ENCODE measurements at regions not wholly inside any gene's neighbourhood (a gene's known extent, or its start where the extent isn't known, plus 50 kb on each side); places are given as distances from the start of the nearest gene placed in this dataset.
"Not testable (repeated sequence)": the region's sequence is repeated elsewhere in the genome, so short reads cannot be mapped to it uniquely, and the experiment has no call there.

DNA sequence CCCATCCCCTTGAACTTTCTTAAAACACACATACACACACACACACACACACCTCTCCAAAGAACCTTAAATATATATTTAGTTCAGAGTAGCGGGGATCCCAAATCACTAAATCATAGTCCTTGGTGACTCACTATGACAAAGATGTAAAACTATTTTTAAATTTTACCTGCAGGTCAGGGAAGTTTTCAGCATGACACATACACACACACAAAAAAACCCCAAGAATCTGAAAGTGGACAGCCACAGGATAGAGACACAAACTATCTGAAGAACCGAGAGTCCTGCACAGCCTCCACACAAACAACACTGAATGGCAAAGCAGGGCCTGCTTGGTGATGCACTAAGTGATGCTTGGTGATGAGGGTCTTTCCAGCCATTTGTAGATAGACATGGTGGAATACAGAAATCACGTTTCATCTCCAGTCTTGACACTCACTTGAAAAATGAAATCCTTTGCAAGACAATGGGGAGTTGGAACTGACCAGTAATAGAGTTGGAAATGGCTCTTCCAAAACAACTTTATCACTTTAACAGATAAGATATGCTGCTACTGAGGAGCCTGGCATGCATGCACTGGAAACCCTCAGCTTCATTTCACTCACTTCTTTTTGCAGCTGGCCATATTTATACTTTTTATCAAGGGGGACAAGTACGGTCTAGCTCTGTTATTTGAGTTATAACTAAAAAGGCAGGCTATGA is 307.3 kb downstream of the RAPGEF2 start:
- no peak for DNase-seq (ENCODE audit: low read depth in 4 of 4, low spot score in 1 of 4)

DNA sequence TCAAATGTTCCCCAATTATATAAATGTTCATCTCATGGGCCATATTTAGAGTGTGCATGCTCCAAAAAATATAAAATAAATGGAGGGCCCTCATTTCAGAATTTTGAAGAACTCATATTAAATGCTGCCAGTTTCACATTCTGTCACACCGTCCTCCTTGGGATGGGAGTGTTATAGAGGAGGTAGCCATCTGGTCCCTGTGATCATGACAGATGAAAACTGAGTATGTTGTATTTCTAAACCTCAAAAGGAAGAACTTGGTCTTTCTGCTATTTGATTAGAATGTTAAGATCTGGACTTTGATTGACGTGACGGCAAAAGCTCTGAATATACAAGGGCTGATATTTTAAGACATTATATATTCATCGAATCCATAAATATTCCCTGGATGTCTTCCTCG is 308.0 kb downstream of the RAPGEF2 start:
- DNase-seq (ENCODE audit: low read depth in 4 of 4, low spot score in 1 of 4): no peak

DNA sequence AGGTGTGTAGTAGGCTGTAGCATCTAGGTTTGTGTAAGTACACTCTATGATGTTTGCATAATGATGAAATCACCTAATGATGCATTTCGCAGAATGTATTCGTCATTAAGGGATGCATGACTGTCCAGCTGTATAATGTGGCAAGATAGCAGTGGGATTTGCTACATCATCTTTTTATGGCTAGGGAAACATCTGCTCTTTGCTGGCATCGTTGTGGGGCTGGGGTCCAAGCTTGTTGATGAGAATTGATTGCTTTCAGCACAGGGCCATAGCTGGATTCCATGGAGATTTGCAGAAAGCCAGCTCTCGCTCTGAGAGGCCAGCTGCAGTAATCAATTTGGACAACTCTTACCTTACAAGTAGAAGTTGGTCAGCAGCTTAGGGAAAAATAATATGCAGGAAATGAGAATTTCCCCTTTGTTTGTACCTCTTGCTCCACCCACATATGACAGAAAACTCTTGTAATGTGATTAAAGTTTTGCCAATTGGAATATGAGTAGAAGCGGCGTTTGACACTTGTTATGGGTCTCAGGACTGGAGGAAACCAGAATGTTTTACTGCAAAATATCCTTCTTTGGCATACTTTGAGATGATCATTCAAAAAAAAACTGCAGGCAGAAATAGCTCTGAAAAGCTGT is 310.5 kb downstream of the RAPGEF2 start:
- DNase-seq (ENCODE audit: low read depth in 4 of 4, low spot score in 1 of 4): no peak

DNA sequence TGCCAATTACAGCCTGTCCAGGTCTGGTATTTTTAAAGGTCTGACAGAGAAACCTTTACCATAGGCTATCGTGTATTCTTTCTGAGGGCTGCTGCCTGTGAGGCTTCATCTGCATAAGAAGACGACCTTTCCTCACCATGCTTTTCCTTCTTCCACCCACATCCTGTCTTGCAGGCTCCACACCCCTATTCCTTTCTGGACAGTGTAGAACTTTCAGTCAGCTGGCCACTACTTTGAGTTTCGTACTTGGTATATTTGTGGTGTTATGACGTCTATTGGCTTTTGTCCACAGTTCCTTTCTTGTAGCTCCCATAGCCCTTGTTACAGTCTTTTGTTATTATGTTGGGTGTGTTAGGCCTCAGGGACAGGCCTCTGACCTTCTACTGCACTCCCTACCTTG is 311.4 kb downstream of the RAPGEF2 start:
- DNase-seq (ENCODE audit: low read depth in 4 of 4, low spot score in 1 of 4): no peak

DNA sequence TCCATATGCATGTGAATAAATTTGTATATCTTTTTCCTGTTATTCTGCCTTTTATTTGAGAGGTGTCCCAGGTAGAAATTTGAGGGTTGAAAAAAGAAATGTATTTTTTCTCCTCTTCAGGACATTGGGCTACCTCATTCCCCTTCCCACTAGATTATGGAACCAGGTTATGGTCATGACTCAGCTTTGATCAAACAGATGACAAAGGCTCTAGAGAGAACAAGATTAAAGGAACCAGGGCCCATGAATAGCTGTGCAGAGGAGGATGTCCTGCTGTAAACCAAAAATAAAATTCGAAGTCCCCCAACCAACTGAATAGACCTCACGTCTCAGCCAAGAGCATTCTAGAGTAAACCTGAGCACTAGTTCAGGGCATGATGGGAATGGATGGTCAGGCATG is 313.2 kb downstream of the RAPGEF2 start:
- DNase-seq (ENCODE audit: low read depth in 4 of 4, low spot score in 1 of 4): no peak

DNA sequence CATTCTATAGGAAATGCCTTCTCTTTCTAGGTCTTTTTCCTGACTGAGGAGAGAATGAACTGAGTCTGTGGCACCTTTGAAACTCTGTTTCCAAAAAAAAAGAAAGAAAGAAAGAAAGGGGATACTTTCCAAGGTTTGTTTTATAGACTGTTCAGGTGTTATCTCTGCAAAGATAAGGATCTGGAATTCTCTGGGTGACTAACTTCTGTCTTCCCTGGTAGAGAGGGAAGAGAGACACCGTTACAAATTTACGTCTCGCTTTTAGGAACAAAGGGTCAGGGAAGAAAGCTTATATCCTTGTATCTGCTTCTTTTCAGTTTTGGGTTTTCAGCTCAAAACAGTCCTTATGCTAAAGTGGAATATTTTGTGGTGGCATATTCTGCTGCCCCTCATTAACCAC is 314.1 kb downstream of the RAPGEF2 start:
- no peak for DNase-seq (ENCODE audit: low read depth in 4 of 4, low spot score in 1 of 4)

DNA sequence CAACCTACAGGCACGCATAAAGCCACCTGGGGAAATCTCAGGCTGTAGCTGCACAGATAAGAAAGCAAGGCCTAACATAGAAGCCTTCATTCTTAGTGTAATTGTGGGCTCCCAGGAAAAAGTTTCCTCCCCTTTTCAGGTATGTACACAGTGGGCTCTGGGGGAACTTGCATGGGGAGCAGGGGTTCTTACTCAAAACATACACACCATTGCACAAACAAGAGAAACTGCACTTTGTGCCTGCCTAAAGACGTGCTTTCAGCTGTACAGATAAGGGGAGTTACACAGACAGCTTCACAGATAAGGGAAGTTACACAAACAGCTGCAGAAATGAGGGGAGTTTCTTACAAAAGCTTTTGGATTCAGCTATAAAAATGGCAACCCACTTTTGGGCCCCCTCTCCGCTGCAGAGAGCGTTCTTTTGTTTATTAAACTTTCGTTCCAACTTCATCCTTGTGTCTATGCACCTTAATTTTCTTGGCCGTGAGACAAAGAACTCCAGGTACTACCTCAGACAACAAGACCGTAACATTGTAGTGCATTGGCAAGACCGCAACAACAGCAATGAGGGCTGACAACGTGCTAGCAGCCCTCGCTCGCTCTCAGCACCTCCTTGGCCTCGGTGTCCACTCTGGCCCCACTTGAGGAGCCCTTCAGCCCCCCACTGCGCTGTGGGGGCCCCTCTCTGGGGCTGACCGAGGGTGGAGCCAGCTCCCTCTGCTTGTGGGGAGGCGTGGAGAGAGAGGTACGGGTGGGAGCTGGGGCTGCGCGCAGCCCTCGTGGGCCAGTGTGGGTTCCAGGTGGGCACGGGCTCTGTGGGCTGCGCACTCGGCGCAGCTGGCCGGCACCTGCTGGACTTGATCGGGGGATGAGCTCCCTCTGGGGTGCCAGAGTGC is 317.5 kb downstream of the RAPGEF2 start:
- no peak for DNase-seq (ENCODE audit: low read depth in 4 of 4, low spot score in 1 of 4)

DNA sequence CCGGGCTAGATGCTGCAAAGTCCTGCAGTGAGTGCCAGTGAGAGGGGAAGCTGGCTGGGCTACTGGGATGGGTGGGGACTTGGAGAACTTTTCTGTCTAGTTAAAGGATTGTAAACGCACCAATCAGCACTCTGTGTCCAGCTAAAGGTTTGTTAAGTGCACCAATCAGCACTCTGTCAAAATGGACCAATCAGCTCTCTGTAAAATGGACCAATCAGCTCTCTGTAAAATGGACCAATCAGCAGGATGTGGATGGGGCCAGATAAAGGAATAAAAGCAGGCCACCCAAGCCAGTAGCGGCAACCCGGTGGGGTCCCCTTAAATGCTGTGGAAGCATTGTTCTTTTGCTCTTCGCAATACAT is 318.2 kb downstream of the RAPGEF2 start:
- DNase-seq (ENCODE audit: low read depth in 4 of 4, low spot score in 1 of 4): not testable (repeated sequence)

DNA sequence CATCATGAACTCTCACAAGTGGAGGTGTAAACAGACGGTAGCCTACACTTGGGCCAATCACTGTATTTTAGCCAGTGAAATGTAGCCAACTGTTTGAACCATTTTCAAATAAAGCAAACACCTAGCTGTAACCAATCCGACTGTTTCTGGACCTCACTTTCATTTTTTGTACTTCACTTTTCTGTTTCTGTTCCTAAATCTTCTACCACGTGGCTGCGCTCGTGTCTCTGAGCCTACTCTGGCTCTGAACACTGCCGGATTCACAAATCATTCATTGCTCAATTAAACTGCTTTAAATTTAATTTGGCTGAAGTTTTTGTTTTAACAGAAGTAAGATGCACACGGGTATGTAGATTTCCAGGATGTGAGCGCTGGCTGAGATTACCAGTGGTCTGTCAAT is 319.1 kb downstream of the RAPGEF2 start:
- no peak for DNase-seq (ENCODE audit: low read depth in 4 of 4, low spot score in 1 of 4)

DNA sequence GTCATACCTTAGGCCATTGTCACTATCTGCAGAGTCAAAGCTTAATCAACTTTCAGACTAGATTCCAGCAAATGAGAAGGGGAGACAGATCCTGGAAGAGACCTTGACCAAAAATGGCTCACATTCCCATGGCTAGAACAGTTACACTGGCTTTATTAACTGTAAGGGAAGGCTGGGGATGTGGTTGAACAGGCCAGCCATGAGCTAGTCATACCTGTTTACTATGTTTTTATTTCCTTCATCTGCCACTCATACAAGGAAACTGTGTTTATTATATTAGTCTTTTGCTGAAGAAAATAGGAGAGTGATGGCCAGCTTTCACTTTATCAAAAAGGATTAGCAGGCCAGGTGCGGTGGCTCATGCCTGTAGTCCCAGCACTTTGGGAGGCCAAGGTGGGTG is 319.7 kb downstream of the RAPGEF2 start:
- DNase-seq (ENCODE audit: low read depth in 4 of 4, low spot score in 1 of 4): no peak

DNA sequence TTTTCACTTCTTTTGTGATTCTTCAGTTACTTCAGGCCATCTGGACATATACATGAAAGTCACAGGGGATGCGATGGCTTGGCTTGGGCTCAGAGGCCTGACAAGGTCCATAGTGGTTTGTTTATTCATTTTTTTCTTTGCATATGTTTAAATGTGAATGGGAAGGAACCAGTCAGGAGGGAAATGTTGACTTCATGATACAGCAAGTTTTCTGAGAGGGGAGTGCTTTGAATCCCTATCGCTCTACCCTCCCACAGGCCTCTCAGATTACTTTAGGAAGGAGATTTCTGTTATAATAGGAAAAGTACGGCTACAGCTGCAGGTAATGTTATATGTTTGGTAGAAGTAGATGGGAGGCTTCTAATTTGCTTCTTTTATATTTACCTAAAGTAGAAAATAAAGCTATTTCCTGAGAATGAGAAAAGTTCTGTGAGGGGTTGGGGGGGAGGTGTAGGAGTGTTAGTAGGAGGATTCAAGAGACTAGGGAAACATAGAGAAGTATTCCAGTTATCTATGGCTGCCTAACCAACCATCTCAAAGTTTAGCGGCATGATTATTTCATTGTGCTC is 322.9 kb downstream of the RAPGEF2 start:
- DNase-seq (ENCODE audit: low read depth in 4 of 4, low spot score in 1 of 4): no peak

DNA sequence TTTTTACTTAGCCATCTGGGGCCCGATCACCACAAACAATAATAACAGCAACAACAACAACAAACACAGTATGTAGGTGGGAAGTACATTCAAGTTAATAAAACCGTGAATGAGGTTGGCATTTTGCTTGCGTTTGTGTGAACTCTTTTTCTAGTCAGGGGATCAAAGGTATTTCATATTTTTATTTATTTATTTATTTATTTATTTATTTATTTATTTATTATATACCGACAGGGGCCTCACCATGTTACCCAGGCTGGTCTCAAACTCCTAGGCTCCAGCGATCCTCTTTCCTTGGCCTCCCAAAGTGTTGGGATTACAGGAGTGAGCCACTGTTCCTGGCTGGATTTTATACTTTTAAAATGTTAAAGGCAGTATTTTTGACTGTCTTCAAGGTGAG is 325.4 kb downstream of the RAPGEF2 start:
- no peak for DNase-seq (ENCODE audit: low read depth in 4 of 4, low spot score in 1 of 4)

DNA sequence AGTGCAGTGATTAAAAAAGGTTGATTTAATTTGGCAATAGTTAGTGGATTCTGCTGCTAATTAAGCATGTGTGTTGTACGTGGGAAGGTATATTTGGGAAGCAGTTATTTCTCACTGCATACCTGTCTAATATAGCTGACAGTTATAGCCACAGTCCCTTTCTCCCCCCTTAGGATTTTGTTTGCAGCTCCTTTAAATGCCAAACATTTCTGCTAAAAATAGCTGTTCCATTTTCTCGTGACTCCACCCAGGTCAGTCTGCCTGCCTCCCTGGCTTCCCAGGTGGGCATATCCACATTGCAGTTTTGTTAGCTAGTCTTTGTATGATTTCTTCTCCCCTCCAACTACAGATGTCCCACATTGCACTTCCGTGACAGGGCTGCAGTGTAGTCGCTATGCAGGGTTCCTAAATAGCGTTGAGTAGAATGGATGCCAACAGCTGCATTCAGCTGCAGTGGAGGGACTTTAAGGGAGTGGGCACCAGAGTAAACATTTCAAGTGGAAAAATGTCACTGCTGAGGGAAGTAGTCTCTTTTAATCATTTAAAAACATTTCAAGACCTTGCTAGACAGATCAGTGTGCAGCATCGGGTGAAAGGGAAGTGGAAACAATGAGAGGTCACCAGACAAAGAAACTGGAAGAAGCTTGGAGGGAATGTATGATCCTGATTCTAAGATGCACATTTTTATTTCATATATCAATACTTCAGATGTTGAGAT is 326.3 kb downstream of the RAPGEF2 start:
- no peak for DNase-seq (ENCODE audit: low read depth in 4 of 4, low spot score in 1 of 4)

DNA sequence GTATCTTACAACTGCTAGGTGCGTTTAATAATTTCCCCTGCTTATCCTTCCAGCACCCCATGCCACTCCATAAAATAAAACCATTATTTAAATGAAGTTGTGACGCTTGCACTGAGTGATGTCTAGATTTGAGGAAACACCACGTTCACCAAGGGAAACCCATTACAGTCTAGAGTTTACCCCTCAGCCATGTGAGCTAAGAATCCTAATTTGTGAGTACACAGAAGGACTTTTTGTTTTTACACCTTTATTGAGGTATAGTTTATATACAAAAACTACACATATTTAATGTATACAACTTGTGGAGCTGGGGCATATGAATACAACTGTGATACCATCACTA is 326.8 kb downstream of the RAPGEF2 start:
- DNase-seq (ENCODE audit: low read depth in 4 of 4, low spot score in 1 of 4): no peak

DNA sequence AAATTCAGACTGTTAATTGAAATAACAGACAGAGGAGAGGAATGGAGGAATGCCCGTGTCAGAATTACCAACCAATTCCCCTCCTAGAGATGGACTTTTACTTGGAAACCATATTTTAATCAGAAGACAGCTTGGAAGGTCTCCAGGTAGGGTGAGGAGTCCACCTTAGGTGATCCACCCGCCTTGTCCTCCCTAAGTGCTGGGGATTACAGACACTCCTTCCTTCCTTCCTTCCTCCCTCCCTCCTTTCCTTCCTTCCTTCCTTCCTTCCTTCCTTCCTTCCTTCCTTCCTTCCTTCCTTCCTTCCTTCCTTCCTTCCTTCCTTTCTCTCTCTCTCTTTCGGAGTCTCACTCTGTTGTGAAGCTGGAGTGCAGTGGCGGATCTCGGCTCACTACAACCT is 328.0 kb downstream of the RAPGEF2 start:
- DNase-seq (ENCODE audit: low read depth in 4 of 4, low spot score in 1 of 4): no peak

DNA sequence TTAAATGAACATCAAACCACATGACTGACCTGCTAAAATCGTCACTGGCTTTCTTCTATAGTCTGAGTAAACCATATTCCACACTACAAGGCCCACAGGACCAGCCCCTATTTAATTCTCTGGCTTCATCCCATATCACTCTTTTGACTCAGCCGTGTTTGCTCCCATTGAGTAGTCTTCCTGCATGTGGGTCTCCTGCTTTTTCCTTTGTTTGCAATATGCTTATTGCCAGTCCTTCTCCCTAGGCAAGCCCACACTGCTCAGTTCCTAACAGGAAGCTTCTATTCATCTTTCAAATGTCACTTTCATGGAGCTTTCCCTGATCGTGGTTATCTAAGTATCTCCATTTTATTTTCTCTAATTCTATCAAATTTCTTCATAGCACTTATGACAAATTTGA is 329.6 kb downstream of the RAPGEF2 start:
- DNase-seq (ENCODE audit: low read depth in 4 of 4, low spot score in 1 of 4): no peak

DNA sequence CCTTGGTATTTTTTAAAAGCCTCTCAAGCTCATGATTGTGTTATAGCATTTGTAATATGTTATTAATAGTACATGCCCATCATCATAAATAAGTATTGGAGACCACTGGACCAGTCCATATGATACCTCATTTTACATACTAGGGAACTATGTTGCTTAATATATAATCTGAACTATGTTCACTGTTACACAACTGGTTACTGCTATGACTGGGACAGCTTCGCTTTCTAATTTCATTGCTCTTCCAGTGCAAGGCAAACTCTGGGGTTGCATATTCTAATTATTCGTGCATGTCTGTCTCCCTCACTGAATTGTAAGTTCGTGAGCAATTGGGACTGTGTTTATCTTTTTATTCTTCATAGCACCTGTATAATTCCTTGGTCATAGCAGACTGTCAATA is 330.5 kb downstream of the RAPGEF2 start:
- no peak for DNase-seq (ENCODE audit: low read depth in 4 of 4, low spot score in 1 of 4)

DNA sequence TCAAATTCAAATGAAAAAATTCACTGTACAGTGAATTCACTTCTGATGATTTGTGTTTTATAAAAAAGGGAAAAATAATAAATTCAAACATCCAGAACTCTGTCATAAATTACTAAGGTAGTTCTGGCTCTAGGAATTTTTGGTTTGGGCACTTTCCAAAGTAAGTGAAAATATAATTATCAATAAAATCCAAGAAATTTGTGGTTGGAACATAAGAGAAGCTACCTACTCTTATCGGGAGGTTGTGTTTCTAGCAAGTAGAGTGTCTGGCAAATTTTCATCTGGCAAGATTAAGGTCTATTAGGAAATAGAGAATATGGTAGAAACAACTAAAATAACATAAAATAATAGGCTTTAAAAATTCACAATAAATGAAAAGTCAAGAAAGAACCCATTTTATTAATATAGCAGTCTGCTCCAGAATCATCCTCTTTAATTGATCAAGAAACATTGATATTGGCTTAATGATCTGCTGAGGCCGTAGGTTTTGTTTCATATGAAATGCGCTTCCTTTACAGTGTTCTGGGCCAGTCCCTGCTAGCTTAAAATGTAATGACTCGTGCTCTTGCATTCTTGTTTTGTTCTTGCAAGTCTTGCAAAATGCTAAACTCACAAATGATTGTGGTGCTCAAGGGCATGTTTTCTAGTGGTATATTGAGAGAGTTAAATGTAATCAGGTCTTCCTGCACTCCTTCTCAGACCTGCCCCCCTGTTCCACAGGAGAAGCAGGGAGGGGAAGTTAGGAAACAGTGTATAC is 331.4 kb downstream of the RAPGEF2 start:
- no peak for DNase-seq (ENCODE audit: low read depth in 4 of 4, low spot score in 1 of 4)

DNA sequence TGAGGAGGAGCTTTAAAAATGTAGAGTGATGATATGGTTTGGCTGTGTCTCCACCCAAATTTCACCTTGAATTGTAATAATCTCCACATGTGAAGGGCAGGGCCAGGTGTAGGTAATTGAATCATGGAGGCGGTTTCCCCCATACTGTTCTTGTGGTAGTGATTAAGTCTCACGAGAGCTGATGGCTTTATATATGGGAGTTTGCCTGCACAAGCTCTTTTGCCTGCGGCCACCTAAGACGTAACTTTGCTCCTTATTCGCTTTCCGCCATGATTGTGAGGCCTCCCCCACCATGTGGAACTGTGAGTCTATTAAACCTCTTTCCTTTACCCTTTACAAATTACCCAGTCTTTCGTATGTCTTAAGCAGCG is 332.0 kb downstream of the RAPGEF2 start:
- no peak for DNase-seq (ENCODE audit: low read depth in 4 of 4, low spot score in 1 of 4)

DNA sequence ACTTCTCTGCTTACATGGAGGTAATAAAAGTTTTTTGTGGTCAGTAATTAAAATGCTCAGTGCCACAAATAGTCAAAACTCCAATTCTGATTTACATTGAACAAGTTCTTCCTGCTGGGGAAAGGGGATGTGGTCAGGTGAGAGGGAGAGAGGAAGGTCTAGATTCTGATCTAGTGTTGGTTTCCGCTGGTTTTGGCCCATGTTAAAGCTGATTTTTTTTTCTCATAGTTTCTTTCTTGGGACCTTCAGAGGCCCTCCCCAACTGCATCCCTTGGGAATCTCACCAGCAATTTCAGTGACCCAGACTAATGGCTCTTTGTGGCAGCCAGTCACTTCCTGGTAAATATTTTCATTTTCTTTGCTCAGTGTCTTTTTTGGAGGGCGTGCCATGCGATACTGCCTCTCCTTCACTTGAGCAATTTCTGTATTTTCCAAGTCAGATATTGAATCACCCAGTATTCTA is 332.7 kb downstream of the RAPGEF2 start:
- no peak for DNase-seq (ENCODE audit: low read depth in 4 of 4, low spot score in 1 of 4)

DNA sequence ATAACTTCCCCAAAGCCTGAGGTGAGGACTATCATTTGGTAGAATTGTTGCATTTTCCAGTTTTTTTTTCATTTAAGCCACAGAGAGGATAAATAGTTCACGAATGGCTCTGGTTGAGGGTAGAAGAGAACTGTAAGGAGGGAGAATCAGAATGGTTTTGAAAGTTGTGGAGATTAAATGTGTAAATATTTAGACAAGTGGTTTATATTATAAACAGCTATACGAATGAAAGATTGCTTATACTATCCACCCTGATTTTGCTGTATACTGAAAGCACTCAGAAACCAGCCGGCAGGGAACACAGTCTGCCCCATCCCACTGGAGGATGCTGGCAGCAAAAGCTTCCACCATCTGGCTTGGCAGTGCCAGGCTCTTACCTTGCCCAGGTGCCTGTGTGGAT is 341.1 kb downstream of the RAPGEF2 start:
- no peak for DNase-seq (ENCODE audit: low read depth in 4 of 4, low spot score in 1 of 4)
